GM23338 (cell line): ENCODE measurements at regions not wholly inside any gene's neighbourhood (a gene's known extent, or its start where the extent isn't known, plus 50 kb on each side); places are given as distances from the start of the nearest gene placed in this dataset.

ENCODE experiments used
- ATAC-seq: fragments of 200-7000 bp; cut with Tn5 transposase; 3 replicates; pipeline ENCODE4 v1.9.1; 2020
- DNase-seq: peaks from one replicate; pipeline ENCODE4 v3.0.0-alpha.2; 2015; ENCODE audit warnings: low spot score
- H2AFZ ChIP-seq: fragments of 200-600 bp; sonication (generic); 2 replicates; pipeline ENCODE4 v1.8.0; 2016; ENCODE audit warnings: antibody characterized with exemption, mild to moderate bottlenecking, moderate library complexity
- H3F3A ChIP-seq: fragments of 200-600 bp; sonication (generic); replicated peaks from 2 replicates; pipeline ENCODE4 v1.8.0; 2017; ENCODE audit warnings: antibody characterized with exemption, mixed run types, low read depth
- H3K27ac ChIP-seq: fragments of 200-600 bp; sonication (generic); 2 replicates; pipeline ENCODE4 v1.6.1; 2016; ENCODE audit warnings: low read depth
- H3K27me3 ChIP-seq: fragments of 200-600 bp; sonication (generic); 2 replicates; pipeline ENCODE4 v1.8.0; 2016; ENCODE audit warnings: mild to moderate bottlenecking, mixed run types, moderate library complexity; ENCODE audit not compliant: insufficient read depth
- H3K36me3 ChIP-seq: fragments of 200-600 bp; sonication (generic); 2 replicates; pipeline ENCODE4 v1.8.0; 2016; ENCODE audit warnings: mild to moderate bottlenecking; ENCODE audit not compliant: insufficient read depth
- H3K4me1 ChIP-seq: fragments of 200-600 bp; sonication (generic); 2 replicates; pipeline ENCODE4 v1.8.0; 2016; ENCODE audit warnings: mild to moderate bottlenecking, moderate library complexity; ENCODE audit not compliant: insufficient read depth
- H3K4me2 ChIP-seq: fragments of 200-600 bp; sonication (generic); 2 replicates; pipeline ENCODE4 v1.7.1; 2017; ENCODE audit warnings: mixed run types
- H3K4me3 ChIP-seq: fragments of 200-600 bp; sonication (generic); 2 replicates; pipeline ENCODE4 v1.6.1; 2016; ENCODE audit warnings: mixed run types
- H3K79me2 ChIP-seq: fragments of 200-600 bp; sonication (generic); replicated peaks from 2 replicates; pipeline ENCODE4 v1.8.0; 2017; ENCODE audit warnings: mild to moderate bottlenecking; ENCODE audit not compliant: insufficient read depth
- H3K9me2 ChIP-seq: fragments of 200-600 bp; sonication (generic); 2 replicates; pipeline ENCODE4 v1.8.0; 2017; ENCODE audit not compliant: insufficient read depth
- H4K20me1 ChIP-seq: fragments of 200-600 bp; sonication (generic); replicated peaks from 2 replicates; pipeline ENCODE4 v1.8.0; 2017; ENCODE audit warnings: mild to moderate bottlenecking; ENCODE audit not compliant: insufficient read depth
- H3K27ac Mint-ChIP-seq: 2 replicates; pipeline ENCODE4 v1.8.0; 2020; ENCODE audit warnings: inconsistent platforms, mild to moderate bottlenecking, moderate library complexity, mixed read lengths
- H3K27me3 Mint-ChIP-seq: 3 replicates; pipeline ENCODE4 v1.8.0; 2022; ENCODE audit warnings: low read depth, mild to moderate bottlenecking, moderate library complexity, mixed read lengths, inconsistent platforms; ENCODE audit not compliant: insufficient read depth, poor library complexity
- H3K36me3 Mint-ChIP-seq: 3 replicates; pipeline ENCODE4 v1.8.0; 2021; ENCODE audit warnings: low read depth, mild to moderate bottlenecking, inconsistent platforms, moderate library complexity, mixed read lengths
- H3K4me1 Mint-ChIP-seq: 3 replicates; pipeline ENCODE4 v1.8.0; 2020; ENCODE audit warnings: mild to moderate bottlenecking, inconsistent platforms, mixed read lengths
- H3K4me3 Mint-ChIP-seq: 3 replicates; pipeline ENCODE4 v1.8.0; 2021; ENCODE audit warnings: moderate library complexity, mild to moderate bottlenecking, inconsistent platforms, mixed read lengths
- H3K9me3 Mint-ChIP-seq: 3 replicates; pipeline ENCODE4 v1.8.0; 2020; ENCODE audit warnings: moderate library complexity, mild to moderate bottlenecking, inconsistent platforms, mixed read lengths
- EZH2phosphoT487 ChIP-seq: fragments of 200-600 bp; sonication (generic); IDR thresholded peaks from one replicate; pipeline ENCODE4 v1.8.1; 2018; ENCODE audit warnings: antibody characterized with exemption; ENCODE audit not compliant: unreplicated experiment
- JUNB ChIP-seq: IDR thresholded peaks from one replicate; pipeline ENCODE4 v1.6.1; 2016; ENCODE audit warnings: antibody characterized with exemption; ENCODE audit not compliant: unreplicated experiment
- NANOG ChIP-seq: IDR thresholded peaks from 2 replicates; pipeline ENCODE4 v1.6.1; 2016; ENCODE audit warnings: antibody characterized with exemption, borderline replicate concordance
- POLR2AphosphoS5 ChIP-seq: IDR thresholded peaks from 2 replicates; pipeline ENCODE4 v1.6.1; 2016; ENCODE audit warnings: antibody characterized with exemption, low read depth
- STAT1 ChIP-seq: IDR thresholded peaks from one replicate; pipeline ENCODE4 v1.6.1; 2016; ENCODE audit warnings: antibody characterized with exemption; ENCODE audit not compliant: unreplicated experiment
- ZNF114 ChIP-seq: fragments of 250-450 bp; sonication (Bioruptor Pico); IDR thresholded peaks from 2 replicates; pipeline ENCODE4 v1.5.0; 2020; ENCODE audit warnings: mild to moderate bottlenecking, moderate library complexity
- ZNF331 ChIP-seq: fragments of 250-450 bp; sonication (Bioruptor Pico); IDR thresholded peaks from 2 replicates; pipeline ENCODE4 v1.5.0; 2020; ENCODE audit warnings: low read depth, mild to moderate bottlenecking, moderate library complexity
- TF ChIP-seq, protein P1 (sequence below): IDR thresholded peaks from 2 replicates; pipeline ENCODE4 v1.6.1; 2016; ENCODE audit warnings: antibody characterized with exemption
- TF ChIP-seq, protein P2 (sequence below): fragments of 250-450 bp; sonication (Bioruptor Pico); IDR thresholded peaks from 2 replicates; pipeline ENCODE4 v1.5.0; 2020; ENCODE audit warnings: mild to moderate bottlenecking, moderate library complexity

DNA sequence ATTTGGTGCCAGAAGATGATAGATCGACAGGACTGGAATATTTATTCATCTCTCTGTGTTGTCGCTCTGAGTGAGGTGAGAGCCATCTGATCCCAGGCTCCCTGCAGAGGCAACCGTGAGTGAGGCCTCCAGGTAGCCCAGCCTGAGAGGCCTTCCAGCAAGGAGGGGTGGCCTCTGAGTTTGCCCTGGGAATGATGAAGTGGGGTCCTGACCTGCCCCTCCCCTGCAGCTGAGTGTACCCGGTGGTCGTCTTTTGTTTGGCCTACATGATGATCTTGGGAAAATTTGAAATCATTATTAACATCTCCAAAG, 86.4 kb downstream of the CBLN1 start:
- Histone ChIP-seq H3K9me2 (peaks cover 3% of the 10 kb centered on the region; the same call in 1 of the 2 replicates), H3K4me3 (no peak overlapping the region), H3K79me2 (no peaks in the 10 kb centered on the region), H3K4me2 (no peak overlapping the region), H4K20me1 (no peaks in the 10 kb centered on the region), H3K36me3 (no peaks in the 10 kb centered on the region), H3K4me1 (no peaks in the 10 kb centered on the region), H3F3A (no peaks in the 10 kb centered on the region), H3K27ac (no peak overlapping the region), H2AFZ (peak overlapping the region; percentile 78; the same call in 1 of the 2 replicates), H3K27me3 (no peaks in the 10 kb centered on the region)
- ATAC-seq: peak; percentile 30; the same call in 2 of the 3 replicates
- Mint-ChIP-seq H3K4me3 (no peak overlapping the region), H3K36me3 (no peaks in the 10 kb centered on the region), H3K27me3 (peaks cover 6% of the 10 kb centered on the region), H3K27ac (no peak overlapping the region), H3K9me3 (no peaks in the 10 kb centered on the region), H3K4me1 (0 out of 3 replicates have a peak, but pooled peaks cover 6% of the 10 kb centered on the region)
- no peak for DNase-seq
- TF ChIP-seq ZNF114 (CRISPR knock-in tag): no peak
- no peak for TF ChIP-seq NANOG
- no peak for TF ChIP-seq JUNB
- no peak for TF ChIP-seq POLR2AphosphoS5
- TF ChIP-seq, protein P1, sequence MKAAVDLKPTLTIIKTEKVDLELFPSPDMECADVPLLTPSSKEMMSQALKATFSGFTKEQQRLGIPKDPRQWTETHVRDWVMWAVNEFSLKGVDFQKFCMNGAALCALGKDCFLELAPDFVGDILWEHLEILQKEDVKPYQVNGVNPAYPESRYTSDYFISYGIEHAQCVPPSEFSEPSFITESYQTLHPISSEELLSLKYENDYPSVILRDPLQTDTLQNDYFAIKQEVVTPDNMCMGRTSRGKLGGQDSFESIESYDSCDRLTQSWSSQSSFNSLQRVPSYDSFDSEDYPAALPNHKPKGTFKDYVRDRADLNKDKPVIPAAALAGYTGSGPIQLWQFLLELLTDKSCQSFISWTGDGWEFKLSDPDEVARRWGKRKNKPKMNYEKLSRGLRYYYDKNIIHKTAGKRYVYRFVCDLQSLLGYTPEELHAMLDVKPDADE: no peak
- no peak for TF ChIP-seq STAT1
- no peak for TF ChIP-seq EZH2phosphoT487
- no peak for TF ChIP-seq ZNF331 (CRISPR knock-in tag)
- TF ChIP-seq, protein P2, sequence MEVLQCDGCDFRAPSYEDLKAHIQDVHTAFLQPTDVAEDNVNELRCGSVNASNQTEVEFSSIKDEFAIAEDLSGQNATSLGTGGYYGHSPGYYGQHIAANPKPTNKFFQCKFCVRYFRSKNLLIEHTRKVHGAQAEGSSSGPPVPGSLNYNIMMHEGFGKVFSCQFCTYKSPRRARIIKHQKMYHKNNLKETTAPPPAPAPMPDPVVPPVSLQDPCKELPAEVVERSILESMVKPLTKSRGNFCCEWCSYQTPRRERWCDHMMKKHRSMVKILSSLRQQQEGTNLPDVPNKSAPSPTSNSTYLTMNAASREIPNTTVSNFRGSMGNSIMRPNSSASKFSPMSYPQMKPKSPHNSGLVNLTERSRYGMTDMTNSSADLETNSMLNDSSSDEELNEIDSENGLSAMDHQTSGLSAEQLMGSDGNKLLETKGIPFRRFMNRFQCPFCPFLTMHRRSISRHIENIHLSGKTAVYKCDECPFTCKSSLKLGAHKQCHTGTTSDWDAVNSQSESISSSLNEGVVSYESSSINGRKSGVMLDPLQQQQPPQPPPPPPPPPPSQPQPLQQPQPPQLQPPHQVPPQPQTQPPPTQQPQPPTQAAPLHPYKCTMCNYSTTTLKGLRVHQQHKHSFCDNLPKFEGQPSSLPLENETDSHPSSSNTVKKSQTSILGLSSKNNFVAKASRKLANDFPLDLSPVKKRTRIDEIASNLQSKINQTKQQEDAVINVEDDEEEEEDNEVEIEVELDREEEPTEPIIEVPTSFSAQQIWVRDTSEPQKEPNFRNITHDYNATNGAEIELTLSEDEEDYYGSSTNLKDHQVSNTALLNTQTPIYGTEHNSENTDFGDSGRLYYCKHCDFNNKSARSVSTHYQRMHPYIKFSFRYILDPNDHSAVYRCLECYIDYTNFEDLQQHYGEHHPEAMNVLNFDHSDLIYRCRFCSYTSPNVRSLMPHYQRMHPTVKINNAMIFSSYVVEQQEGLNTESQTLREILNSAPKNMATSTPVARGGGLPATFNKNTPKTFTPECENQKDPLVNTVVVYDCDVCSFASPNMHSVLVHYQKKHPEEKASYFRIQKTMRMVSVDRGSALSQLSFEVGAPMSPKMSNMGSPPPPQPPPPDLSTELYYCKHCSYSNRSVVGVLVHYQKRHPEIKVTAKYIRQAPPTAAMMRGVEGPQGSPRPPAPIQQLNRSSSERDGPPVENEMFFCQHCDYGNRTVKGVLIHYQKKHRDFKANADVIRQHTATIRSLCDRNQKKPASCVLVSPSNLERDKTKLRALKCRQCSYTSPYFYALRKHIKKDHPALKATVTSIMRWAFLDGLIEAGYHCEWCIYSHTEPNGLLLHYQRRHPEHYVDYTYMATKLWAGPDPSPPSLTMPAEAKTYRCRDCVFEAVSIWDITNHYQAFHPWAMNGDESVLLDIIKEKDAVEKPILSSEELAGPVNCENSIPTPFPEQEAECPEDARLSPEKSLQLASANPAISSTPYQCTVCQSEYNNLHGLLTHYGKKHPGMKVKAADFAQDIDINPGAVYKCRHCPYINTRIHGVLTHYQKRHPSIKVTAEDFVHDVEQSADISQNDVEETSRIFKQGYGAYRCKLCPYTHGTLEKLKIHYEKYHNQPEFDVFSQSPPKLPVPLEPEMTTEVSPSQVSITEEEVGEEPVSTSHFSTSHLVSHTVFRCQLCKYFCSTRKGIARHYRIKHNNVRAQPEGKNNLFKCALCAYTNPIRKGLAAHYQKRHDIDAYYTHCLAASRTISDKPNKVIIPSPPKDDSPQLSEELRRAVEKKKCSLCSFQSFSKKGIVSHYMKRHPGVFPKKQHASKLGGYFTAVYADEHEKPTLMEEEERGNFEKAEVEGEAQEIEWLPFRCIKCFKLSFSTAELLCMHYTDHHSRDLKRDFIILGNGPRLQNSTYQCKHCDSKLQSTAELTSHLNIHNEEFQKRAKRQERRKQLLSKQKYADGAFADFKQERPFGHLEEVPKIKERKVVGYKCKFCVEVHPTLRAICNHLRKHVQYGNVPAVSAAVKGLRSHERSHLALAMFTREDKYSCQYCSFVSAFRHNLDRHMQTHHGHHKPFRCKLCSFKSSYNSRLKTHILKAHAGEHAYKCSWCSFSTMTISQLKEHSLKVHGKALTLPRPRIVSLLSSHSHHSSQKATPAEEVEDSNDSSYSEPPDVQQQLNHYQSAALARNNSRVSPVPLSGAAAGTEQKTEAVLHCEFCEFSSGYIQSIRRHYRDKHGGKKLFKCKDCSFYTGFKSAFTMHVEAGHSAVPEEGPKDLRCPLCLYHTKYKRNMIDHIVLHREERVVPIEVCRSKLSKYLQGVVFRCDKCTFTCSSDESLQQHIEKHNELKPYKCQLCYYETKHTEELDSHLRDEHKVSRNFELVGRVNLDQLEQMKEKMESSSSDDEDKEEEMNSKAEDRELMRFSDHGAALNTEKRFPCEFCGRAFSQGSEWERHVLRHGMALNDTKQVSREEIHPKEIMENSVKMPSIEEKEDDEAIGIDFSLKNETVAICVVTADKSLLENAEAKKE (CRISPR knock-in tag): no peak
